ENCODE measurements at regions not wholly inside any gene's neighbourhood (a gene's known extent, or its start where the extent isn't known, plus 50 kb on each side); places are given as distances from the start of the nearest gene placed in this dataset.

GRCh38 chr6:9100869-9101580, 665.7 kb upstream of the SLC35B3 start:
- Histone ChIP-seq H3K36me3 (no peaks in the 10 kb centered on the region), H3K27me3 (no peaks in the 10 kb centered on the region), H3K9me3 (no peaks in the 10 kb centered on the region), H3K4me3 (no peak overlapping the region), H3K4me1 (no peaks in the 10 kb centered on the region), H3K27ac (no peak overlapping the region)
- TF ChIP-seq CTCF (IDR thresholded peaks at IDR 0.05) (no peak), POLR2AphosphoS5 (IDR thresholded peaks at IDR 0.05; ENCODE audit: insufficient read depth in 1 of 2, low read depth in 1 of 2) (no peak), POLR2A (IDR thresholded peaks at IDR 0.05) (no peak)
- intact Hi-C loops (cut with DNase I) = no loop called here
- no peak for DNase-seq (ENCODE audit: extremely low spot score in 2 of 2)

- no peak overlapping the region for H3K4me3 ChIP-seq
- no peak for DNase-seq (ENCODE audit: extremely low spot score in 2 of 2)
- H3K27me3 ChIP-seq = no peaks in the 10 kb centered on the region
- no peak for TF ChIP-seq POLR2A (IDR thresholded peaks at IDR 0.05)
- TF ChIP-seq CTCF (IDR thresholded peaks at IDR 0.05) = no peak
- TF ChIP-seq POLR2AphosphoS5 (IDR thresholded peaks at IDR 0.05; ENCODE audit: insufficient read depth in 1 of 2, low read depth in 1 of 2) = no peak
- H3K36me3 ChIP-seq = no peaks in the 10 kb centered on the region
- intact Hi-C loops (cut with DNase I) = no loop called here
- H3K9me3 ChIP-seq = no peaks in the 10 kb centered on the region
- H3K27ac ChIP-seq = no peak overlapping the region
- H3K4me1 ChIP-seq = no peaks in the 10 kb centered on the region
Measured at GRCh38 chr6:9095729-9096128, 660.4 kb upstream of the SLC35B3 start.

GRCh38 chr6:9095137-9095536, 659.8 kb upstream of the SLC35B3 start:
- intact Hi-C loops (cut with DNase I) = no loop called here
- no peaks in the 10 kb centered on the region for H3K9me3 ChIP-seq
- no peak overlapping the region for H3K27ac ChIP-seq
- H3K4me3 ChIP-seq = no peak overlapping the region
- no peaks in the 10 kb centered on the region for H3K27me3 ChIP-seq
- H3K4me1 ChIP-seq = no peaks in the 10 kb centered on the region
- DNase-seq (ENCODE audit: extremely low spot score in 2 of 2) = no peak
- no peaks in the 10 kb centered on the region for H3K36me3 ChIP-seq
- TF ChIP-seq POLR2A (IDR thresholded peaks at IDR 0.05) (no peak), CTCF (IDR thresholded peaks at IDR 0.05) (no peak), POLR2AphosphoS5 (IDR thresholded peaks at IDR 0.05; ENCODE audit: insufficient read depth in 1 of 2, low read depth in 1 of 2) (no peak)

GRCh38 chr6:9089724-9090123, 654.4 kb upstream of the SLC35B3 start:
- no peaks in the 10 kb centered on the region for H3K4me1 ChIP-seq
- intact Hi-C loops (cut with DNase I) = no loop called here
- TF ChIP-seq CTCF (IDR thresholded peaks at IDR 0.05) (no peak), POLR2A (IDR thresholded peaks at IDR 0.05) (no peak), POLR2AphosphoS5 (IDR thresholded peaks at IDR 0.05; ENCODE audit: insufficient read depth in 1 of 2, low read depth in 1 of 2) (no peak)
- no peak for DNase-seq (ENCODE audit: extremely low spot score in 2 of 2)
- H3K27ac ChIP-seq = no peak overlapping the region
- H3K4me3 ChIP-seq = no peak overlapping the region
- no peaks in the 10 kb centered on the region for H3K9me3 ChIP-seq
- H3K27me3 ChIP-seq = no peaks in the 10 kb centered on the region
- no peaks in the 10 kb centered on the region for H3K36me3 ChIP-seq

GRCh38 chr6:9087470-9087869, 652.1 kb upstream of the SLC35B3 start:
- TF ChIP-seq POLR2A (IDR thresholded peaks at IDR 0.05) = no peak
- TF ChIP-seq CTCF (IDR thresholded peaks at IDR 0.05) = no peak
- TF ChIP-seq POLR2AphosphoS5 (IDR thresholded peaks at IDR 0.05; ENCODE audit: insufficient read depth in 1 of 2, low read depth in 1 of 2) = no peak
- Histone ChIP-seq H3K4me1 (no peaks in the 10 kb centered on the region), H3K36me3 (no peaks in the 10 kb centered on the region), H3K27me3 (no peaks in the 10 kb centered on the region), H3K4me3 (no peak overlapping the region), H3K9me3 (no peaks in the 10 kb centered on the region), H3K27ac (no peak overlapping the region)
- DNase-seq (ENCODE audit: extremely low spot score in 2 of 2) = no peak
- intact Hi-C loops (cut with DNase I) = no loop called here

Measured in vagina (tissue), 2 donors.